GM12878 (cell line): ENCODE measurements at regions not wholly inside any gene's neighbourhood (a gene's known extent, or its start where the extent isn't known, plus 50 kb on each side); places are given as distances from the start of the nearest gene placed in this dataset.

Experiments
- ATAC-seq: fragments of 200-7000 bp; cut with Tn5 transposase; 3 replicates; pipeline ENCODE4 v1.9.1; 2020; ENCODE audit warnings: mild to moderate bottlenecking, moderate library complexity
- BruUV-seq: library from RNA; stranded (reverse); fragments of 400-500 nt; replicated peaks from 2 replicates; lab custom pipeline; 2021; lab: Mats Ljungman, UMichigan
- CTCF ChIA-PET: fragments of 300-600 bp; sonication (Branson Sonifier 250); formaldehyde crosslinking; extraction: SDS; loops from one replicate; lab custom pipeline; 2021; ENCODE audit warnings: inconsistent platforms; lab: Yijun Ruan, JAX
- POLR2A ChIA-PET: fragments of 350-600 bp; formaldehyde crosslinking; extraction: SDS; loops from one replicate; lab custom pipeline; 2021; ENCODE audit warnings: inconsistent platforms; lab: Charles Lee
- RAD21 ChIA-PET: fragments of 300-600 bp; sonication (Branson Sonifier 250); formaldehyde crosslinking; loops from one replicate; lab custom pipeline; 2023; ENCODE audit warnings: antibody characterized with exemption; ENCODE audit not compliant: unreplicated experiment; lab: Charles Lee
- SMC1A ChIA-PET: fragments of 300-600 bp; sonication (Branson Sonifier 250); formaldehyde crosslinking; loops from one replicate; lab custom pipeline; 2023; ENCODE audit not compliant: unreplicated experiment, uncharacterized antibody; lab: Charles Lee
- DNase-seq: peaks from one replicate; pipeline ENCODE4 v3.0.0-alpha.2; 2011; ENCODE audit warnings: low read depth, low spot score
- FAIRE-seq: peaks from 3 replicates; lab custom pipeline; 2011; peaks lifted over from hg19 to GRCh38; lab: Jason Lieb, UNC
- H2AFZ ChIP-seq: 2 replicates; pipeline ENCODE4 v1.6.0; 2011; ENCODE audit warnings: low read depth, low read length, control low read depth; ENCODE audit not compliant: control insufficient read depth
- H3K27ac ChIP-seq: 2 replicates; pipeline ENCODE4 v1.5.1; 2011; ENCODE audit warnings: control low read depth; ENCODE audit not compliant: control insufficient read depth, insufficient read depth
- H3K27me3 ChIP-seq, 2 experiments: replicated peaks in 1 of 2; 2 replicates each; pipeline versions ENCODE4 v1.6.0 to v1.6.1; 2011; ENCODE audit warnings: low read length in 1 of 2; ENCODE audit not compliant: control insufficient read depth in 2 of 2, insufficient read depth in 2 of 2
- H3K36me3 ChIP-seq, 2 experiments: 2 replicates each; pipeline ENCODE4 v1.5.1; 2011; ENCODE audit warnings: low read length in 1 of 2; ENCODE audit not compliant: control insufficient read depth in 2 of 2, insufficient read depth in 2 of 2
- H3K4me1 ChIP-seq: 2 replicates; pipeline ENCODE4 v1.6.1; 2011; ENCODE audit warnings: mild to moderate bottlenecking, low read length, moderate library complexity, mixed read lengths; ENCODE audit not compliant: control insufficient read depth, insufficient read depth
- H3K4me2 ChIP-seq: 2 replicates; pipeline ENCODE4 v1.6.0; 2011; ENCODE audit warnings: control low read depth; ENCODE audit not compliant: control insufficient read depth, insufficient read depth
- H3K4me3 ChIP-seq: fragments of 200-600 bp; sonication (generic); 2 replicates; pipeline ENCODE4 v1.5.1; 2016
- H3K79me2 ChIP-seq: 2 replicates; pipeline ENCODE4 v1.6.0; 2011; ENCODE audit warnings: low read length; ENCODE audit not compliant: control insufficient read depth, insufficient read depth
- H3K9ac ChIP-seq: 2 replicates; pipeline ENCODE4 v1.8.0; 2011; ENCODE audit warnings: low read length, control low read depth, mixed read lengths; ENCODE audit not compliant: control insufficient read depth, insufficient read depth
- H3K9me3 ChIP-seq: replicated peaks from 3 replicates; pipeline ENCODE4 v1.5.1; 2011; ENCODE audit warnings: mild to moderate bottlenecking, low read length; ENCODE audit not compliant: control insufficient read depth, insufficient read depth
- H4K20me1 ChIP-seq: 2 replicates; pipeline ENCODE4 v1.6.0; 2011; ENCODE audit not compliant: control insufficient read depth, insufficient read depth
- ASH2L ChIP-seq: fragments of 300-600, 200-600 bp; sonication (generic); IDR thresholded peaks from 2 replicates; pipeline ENCODE4 v1.6.1; 2017; ENCODE audit warnings: low read depth, mild to moderate bottlenecking, borderline replicate concordance
- CREM ChIP-seq: IDR thresholded peaks from 2 replicates; pipeline ENCODE4 v1.6.1; 2014; ENCODE audit warnings: antibody characterized with exemption, low read depth
- HCFC1 ChIP-seq: fragments of 150-350 bp; IDR thresholded peaks from 2 replicates; pipeline ENCODE4 v1.6.1; 2014; ENCODE audit warnings: low read length
- PBX3 ChIP-seq: IDR thresholded peaks from 2 replicates; pipeline ENCODE4 v1.6.1; 2011; ENCODE audit warnings: mild to moderate bottlenecking, low read depth, low read length, moderate library complexity; ENCODE audit not compliant: insufficient replicate concordance
- SMAD1 ChIP-seq: fragments of 450-650 bp; IDR thresholded peaks from 2 replicates; pipeline ENCODE4 v1.6.1; 2018; ENCODE audit warnings: mild to moderate bottlenecking, low read depth; ENCODE audit not compliant: partially characterized antibody
- STAT1 ChIP-seq: fragments of 450-650 bp; conservative IDR thresholded peaks from 2 replicates; pipeline ENCODE4 v1.6.1; 2014; ENCODE audit warnings: antibody characterized with exemption, mild to moderate bottlenecking
- TCF12 ChIP-seq: IDR thresholded peaks from 2 replicates; pipeline ENCODE4 v1.6.1; 2011; ENCODE audit warnings: low read depth, mild to moderate bottlenecking, low read length
- USF1 ChIP-seq: IDR thresholded peaks from 2 replicates; pipeline ENCODE4 v1.6.1; 2011; ENCODE audit warnings: borderline replicate concordance, low read depth, mild to moderate bottlenecking, moderate library complexity, mixed read lengths, low read length; ENCODE audit not compliant: insufficient read depth; ENCODE audit errors: extremely low read length
- ZNF622 ChIP-seq: fragments of 450-650 bp; IDR thresholded peaks from 2 replicates; pipeline ENCODE4 v1.6.1; 2017; ENCODE audit warnings: mild to moderate bottlenecking, inconsistent platforms
- WGBS: methylation state at CpG from one replicate; pipeline ENCODE4 v1.1.6; 2016; ENCODE audit warnings: low lambda C conversion rate; ENCODE audit not compliant: insufficient replicate concordance, insufficient coverage; ENCODE audit errors: missing lambda C conversion rate; 5-methylcytosine and 5-hydroxymethylcytosine counted together
- in situ Hi-C: fragments of 300-500 bp; cut with MboI; formaldehyde crosslinking; loops from 9 replicates; pipeline ENCODE4 v1.14.3; 2018; ENCODE audit warnings: mixed read lengths
- intact Hi-C: fragments of 100-400 bp; cut with micrococcal nuclease; formaldehyde crosslinking; loops from one replicate; pipeline ENCODE4 v1.14.2; 2022; ENCODE audit not compliant: unreplicated experiment

DNA sequence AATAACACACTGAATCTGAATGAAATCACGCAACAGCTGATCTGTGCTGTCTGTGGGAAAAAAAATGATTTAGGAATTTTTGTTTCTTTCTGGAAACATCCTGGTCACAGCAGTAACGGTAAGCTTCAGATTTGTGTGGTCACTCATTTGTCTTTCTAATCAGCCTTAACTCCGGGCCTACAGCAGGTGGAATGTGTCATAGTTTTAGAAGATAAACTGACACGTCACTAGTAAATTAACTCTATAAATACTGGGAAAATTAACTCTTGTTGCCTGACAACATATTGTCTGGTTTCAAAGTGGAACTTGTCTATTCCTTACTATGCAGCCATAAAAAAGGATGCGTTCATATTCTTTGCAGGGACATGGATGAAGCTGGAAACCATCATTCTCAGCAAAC, 58.1 kb upstream of the NCK2 start:
- TF ChIP-seq USF1, result no peak
- TF ChIP-seq TCF12, result no peak
- TF ChIP-seq SMAD1, result no peak
- TF ChIP-seq ZNF622, result no peak
- no peak for TF ChIP-seq CREM
- no peak for TF ChIP-seq STAT1
- TF ChIP-seq ASH2L, result no peak
- TF ChIP-seq PBX3, result no peak
- TF ChIP-seq HCFC1, result no peak
- TF ChIP-seq, all 136 proteins: peak for 0
- Histone ChIP-seq H3K36me3 (no peaks in the 10 kb centered on the region), H3K27me3 (no peaks in the 10 kb centered on the region), H3K9ac (no peak overlapping the region), H3K4me1 (no peaks in the 10 kb centered on the region), H3K9me3 (no peaks in the 10 kb centered on the region), H2AFZ (no peak overlapping the region), H3K4me2 (no peak overlapping the region), H3K27ac (no peak overlapping the region), H3K79me2 (no peaks in the 10 kb centered on the region), H3K4me3 (no peak overlapping the region), H4K20me1 (no peaks in the 10 kb centered on the region)
- no TSS peak for BruUV-seq
- in situ Hi-C loops, result no loop called here
- FAIRE-seq (no peak), DNase-seq (no peak), ATAC-seq (no peak)
- RAD21 ChIA-PET, result no interaction called here
- CTCF ChIA-PET, result no interaction called here
- intact Hi-C loops, result no loop called here
- POLR2A ChIA-PET, result no interaction called here
- SMC1A ChIA-PET, result no interaction called here
- WGBS, result 82% methylated on average over 5 of the region's 5 CpGs
